PFSK-1 (cell line): ENCODE measurements at regions not wholly inside any gene's neighbourhood (a gene's known extent, or its start where the extent isn't known, plus 50 kb on each side); places are given as distances from the start of the nearest gene placed in this dataset.

Experiments
- FOXP2 ChIP-seq: optimal IDR thresholded peaks from 2 replicates; pipeline ENCODE3; 2011; ENCODE audit warnings: borderline replicate concordance, control low read depth, inconsistent platforms; ENCODE audit not compliant: insufficient read depth; ENCODE audit errors: extremely low read length, extremely low read depth
- POLR2AphosphoS5 ChIP-seq: IDR thresholded peaks from 2 replicates; pipeline ENCODE4 v1.6.1; 2012; ENCODE audit warnings: low read depth, mild to moderate bottlenecking, control low read depth, low read length, moderate library complexity
- SIN3A ChIP-seq: IDR thresholded peaks from 2 replicates; pipeline ENCODE4 v1.6.1; 2012; ENCODE audit warnings: mild to moderate bottlenecking, low read length, moderate library complexity, borderline replicate concordance; ENCODE audit not compliant: insufficient read depth
- TAF1 ChIP-seq: IDR thresholded peaks from 2 replicates; pipeline ENCODE4 v1.6.1; 2012; ENCODE audit warnings: low read length, control low read depth, borderline replicate concordance; ENCODE audit not compliant: insufficient read depth
- TF ChIP-seq, protein P1 (sequence below), 2 experiments: IDR thresholded peaks; 2 replicates each; pipeline versions ENCODE4 v1.6.1 to v1.8.0; 2011 to 2012; ENCODE audit warnings: low read depth in 2 of 2, low read length in 2 of 2, control low read depth in 1 of 2, inconsistent platforms in 1 of 2, mild to moderate bottlenecking in 1 of 2, moderate library complexity in 1 of 2; ENCODE audit not compliant: insufficient read depth in 1 of 2

DNA sequence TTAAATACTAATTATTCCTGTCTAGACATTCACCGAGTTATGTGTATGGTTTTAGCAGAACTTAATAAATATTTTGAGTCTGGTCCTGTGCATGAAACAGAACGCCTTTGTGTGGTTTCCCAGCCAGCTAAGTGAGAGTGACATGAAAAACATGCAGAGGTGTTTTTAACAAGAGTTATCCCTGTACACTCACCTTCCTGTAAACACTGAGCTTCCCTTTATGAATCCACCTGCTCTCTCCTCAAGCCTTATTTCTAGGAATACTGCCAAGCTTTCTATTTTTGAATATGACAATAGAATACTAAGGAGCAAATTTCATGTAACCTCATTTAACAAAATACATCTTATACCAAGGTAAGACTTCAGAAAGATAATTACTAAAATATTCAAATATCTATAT is 270.3 kb upstream of the CTSO start:
- TF ChIP-seq, protein P1, sequence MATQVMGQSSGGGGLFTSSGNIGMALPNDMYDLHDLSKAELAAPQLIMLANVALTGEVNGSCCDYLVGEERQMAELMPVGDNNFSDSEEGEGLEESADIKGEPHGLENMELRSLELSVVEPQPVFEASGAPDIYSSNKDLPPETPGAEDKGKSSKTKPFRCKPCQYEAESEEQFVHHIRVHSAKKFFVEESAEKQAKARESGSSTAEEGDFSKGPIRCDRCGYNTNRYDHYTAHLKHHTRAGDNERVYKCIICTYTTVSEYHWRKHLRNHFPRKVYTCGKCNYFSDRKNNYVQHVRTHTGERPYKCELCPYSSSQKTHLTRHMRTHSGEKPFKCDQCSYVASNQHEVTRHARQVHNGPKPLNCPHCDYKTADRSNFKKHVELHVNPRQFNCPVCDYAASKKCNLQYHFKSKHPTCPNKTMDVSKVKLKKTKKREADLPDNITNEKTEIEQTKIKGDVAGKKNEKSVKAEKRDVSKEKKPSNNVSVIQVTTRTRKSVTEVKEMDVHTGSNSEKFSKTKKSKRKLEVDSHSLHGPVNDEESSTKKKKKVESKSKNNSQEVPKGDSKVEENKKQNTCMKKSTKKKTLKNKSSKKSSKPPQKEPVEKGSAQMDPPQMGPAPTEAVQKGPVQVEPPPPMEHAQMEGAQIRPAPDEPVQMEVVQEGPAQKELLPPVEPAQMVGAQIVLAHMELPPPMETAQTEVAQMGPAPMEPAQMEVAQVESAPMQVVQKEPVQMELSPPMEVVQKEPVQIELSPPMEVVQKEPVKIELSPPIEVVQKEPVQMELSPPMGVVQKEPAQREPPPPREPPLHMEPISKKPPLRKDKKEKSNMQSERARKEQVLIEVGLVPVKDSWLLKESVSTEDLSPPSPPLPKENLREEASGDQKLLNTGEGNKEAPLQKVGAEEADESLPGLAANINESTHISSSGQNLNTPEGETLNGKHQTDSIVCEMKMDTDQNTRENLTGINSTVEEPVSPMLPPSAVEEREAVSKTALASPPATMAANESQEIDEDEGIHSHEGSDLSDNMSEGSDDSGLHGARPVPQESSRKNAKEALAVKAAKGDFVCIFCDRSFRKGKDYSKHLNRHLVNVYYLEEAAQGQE (IDR thresholded peaks at IDR 0.05; ENCODE audit: insufficient read depth in 1 of 2, low read depth in 2 of 2, low read length in 2 of 2), result no peak
- no peak for TF ChIP-seq SIN3A
- TF ChIP-seq POLR2AphosphoS5, result no peak
- TF ChIP-seq FOXP2, result no peak

DNA sequence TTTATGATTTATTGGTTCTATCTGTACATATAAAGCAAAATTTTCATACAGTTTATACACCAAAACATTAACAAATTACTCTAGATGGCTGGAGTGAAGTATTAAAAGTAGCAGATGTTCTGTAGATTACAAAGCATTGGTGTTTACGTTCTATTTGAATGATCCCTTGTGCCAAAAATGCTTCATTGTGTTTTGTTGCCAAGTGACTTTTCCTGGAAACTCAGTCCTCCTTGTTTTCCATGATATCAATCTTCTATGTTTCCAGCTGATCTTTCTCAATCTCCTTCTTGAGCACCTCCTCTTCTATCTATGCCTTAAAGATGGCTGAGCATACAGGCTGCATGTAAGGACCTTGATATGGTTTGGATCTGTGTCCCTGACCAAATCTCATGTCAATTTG is 263.6 kb upstream of the CTSO start:
- TF ChIP-seq TAF1 (no peak), SIN3A (no peak), FOXP2 (no peak), POLR2AphosphoS5 (no peak)
- TF ChIP-seq, protein P1 (IDR thresholded peaks at IDR 0.05; ENCODE audit: insufficient read depth in 1 of 2, low read depth in 2 of 2, low read length in 2 of 2), result no peak

DNA sequence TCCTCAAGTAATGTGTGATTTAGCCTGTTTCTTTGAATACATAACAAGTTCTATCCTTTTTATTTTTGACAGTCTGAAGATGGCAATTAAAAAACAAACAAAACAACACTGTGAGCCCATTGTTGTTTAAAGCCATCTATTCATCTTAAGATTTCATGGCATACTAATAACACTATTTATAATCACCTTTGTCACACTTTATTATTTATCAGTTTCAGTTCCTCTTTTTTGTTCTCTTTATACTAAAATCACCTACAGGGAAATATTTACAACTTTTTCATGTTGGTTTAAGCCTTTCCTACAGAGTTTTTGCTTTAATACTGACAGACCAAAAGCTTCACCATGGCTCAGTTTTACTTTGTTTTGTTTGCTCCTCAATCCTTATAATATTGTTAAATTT is 247.4 kb upstream of the CTSO start:
- no peak for TF ChIP-seq FOXP2
- TF ChIP-seq SIN3A, result no peak
- TF ChIP-seq, protein P1 (IDR thresholded peaks at IDR 0.05; ENCODE audit: insufficient read depth in 1 of 2, low read depth in 2 of 2, low read length in 2 of 2), result no peak

DNA sequence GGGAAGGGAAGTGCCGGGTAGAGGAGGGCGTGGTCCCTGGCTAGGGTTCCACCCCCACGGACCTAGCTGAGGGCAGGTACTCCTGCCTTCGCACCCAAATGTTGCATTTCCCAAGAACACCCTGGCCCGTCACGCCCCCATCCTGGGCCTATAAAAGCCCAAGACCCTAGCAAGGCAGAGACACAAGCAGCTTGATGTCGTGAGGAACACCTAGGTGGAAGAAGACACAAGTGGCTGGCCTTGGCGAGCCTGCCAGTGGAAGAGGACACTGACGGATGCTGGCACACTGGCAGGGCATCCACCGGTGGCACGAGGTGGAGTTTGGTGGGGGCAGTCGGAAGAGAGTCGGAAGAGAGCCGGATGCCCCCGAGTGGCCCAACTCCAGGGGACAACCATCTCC is 244.8 kb upstream of the CTSO start:
- TF ChIP-seq TAF1, result no peak
- no peak for TF ChIP-seq POLR2AphosphoS5
- no peak for TF ChIP-seq SIN3A
- TF ChIP-seq, protein P1 (IDR thresholded peaks at IDR 0.05; ENCODE audit: insufficient read depth in 1 of 2, low read depth in 2 of 2, low read length in 2 of 2), result no peak
- no peak for TF ChIP-seq FOXP2

DNA sequence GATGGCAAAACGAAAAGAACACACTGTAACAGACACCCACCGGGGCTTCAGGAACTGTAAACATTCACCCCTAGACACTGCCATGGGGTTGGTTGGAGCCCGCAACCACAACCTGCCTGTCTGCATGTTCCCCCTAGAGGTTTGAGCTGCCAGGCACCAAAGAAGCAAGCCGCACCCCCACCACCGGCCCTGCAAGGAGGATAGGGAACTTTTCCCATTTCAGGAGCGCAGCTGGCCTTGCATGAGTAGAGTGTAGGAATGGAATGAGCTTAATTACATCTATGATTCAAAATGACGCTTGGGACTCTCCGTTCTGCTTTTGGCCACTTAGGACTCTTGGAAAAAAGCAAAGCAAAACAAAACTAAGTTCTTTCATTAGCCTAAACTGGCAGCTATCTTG is 243.6 kb upstream of the CTSO start:
- TF ChIP-seq TAF1 (no peak), POLR2AphosphoS5 (no peak), FOXP2 (no peak), SIN3A (no peak)
- TF ChIP-seq, protein P1 (IDR thresholded peaks at IDR 0.05; ENCODE audit: insufficient read depth in 1 of 2, low read depth in 2 of 2, low read length in 2 of 2), result no peak
